Activated CD8-positive, alpha-beta memory T cell treated with anti-CD3 and anti-CD28 coated beads for 48 hours (primary cell): ENCODE measurements at regions not wholly inside any gene's neighbourhood (a gene's known extent, or its start where the extent isn't known, plus 50 kb on each side); places are given as distances from the start of the nearest gene placed in this dataset.
"Not testable (repeated sequence)": the region's sequence is repeated elsewhere in the genome, so short reads cannot be mapped to it uniquely, and the experiment has no call there.

Experiments used
- DNase-seq, 3 experiments: peaks; one replicate each; pipeline ENCODE4 v3.0.0-alpha.2; 2020; ENCODE audit warnings: low read depth in 2 of 3, low spot score in 2 of 3

- DNase-seq, result no peak
These were observed 232.1 kb upstream of the PCSK5 start for GRCh38 chr9:75658301-75658905.

- no peak for DNase-seq
These were observed 225.9 kb upstream of the PCSK5 start for GRCh38 chr9:75664597-75664996.

- no peak for DNase-seq
These were observed 223.5 kb upstream of the PCSK5 start for GRCh38 chr9:75666856-75667554.

- DNase-seq, result no peak
These were observed 220.8 kb upstream of the PCSK5 start for GRCh38 chr9:75669721-75670120.

GRCh38 chr9:75671354-75671753 is 219.1 kb upstream of the PCSK5 start:
- no peak for DNase-seq

- no peak for DNase-seq
These were observed 218.0 kb upstream of the PCSK5 start for GRCh38 chr9:75672478-75672877.

GRCh38 chr9:75683591-75683990 is 206.9 kb upstream of the PCSK5 start:
- no peak for DNase-seq

GRCh38 chr9:75685062-75685461 is 205.4 kb upstream of the PCSK5 start:
- no peak for DNase-seq

- DNase-seq, result no peak
These were observed 203.0 kb upstream of the PCSK5 start for GRCh38 chr9:75687359-75687953.

GRCh38 chr9:75690551-75690950 is 199.9 kb upstream of the PCSK5 start:
- DNase-seq, result not testable (repeated sequence)

GRCh38 chr9:75691408-75691807 is 199.1 kb upstream of the PCSK5 start:
- no peak for DNase-seq

GRCh38 chr9:75692309-75692708 is 198.2 kb upstream of the PCSK5 start:
- DNase-seq, result no peak

GRCh38 chr9:75695921-75696320 is 194.6 kb upstream of the PCSK5 start:
- no peak for DNase-seq

- no peak for DNase-seq
These were observed 191.5 kb upstream of the PCSK5 start for GRCh38 chr9:75699017-75699416.

GRCh38 chr9:75699625-75700251 is 190.7 kb upstream of the PCSK5 start:
- no peak for DNase-seq

- no peak for DNase-seq
These were observed 190.2 kb upstream of the PCSK5 start for GRCh38 chr9:75700252-75700640.

GRCh38 chr9:75707191-75707590 is 183.3 kb upstream of the PCSK5 start:
- no peak for DNase-seq

- no peak for DNase-seq
These were observed 180.8 kb upstream of the PCSK5 start for GRCh38 chr9:75709698-75710097.

- no peak for DNase-seq
These were observed 177.8 kb upstream of the PCSK5 start for GRCh38 chr9:75712700-75713099.

- no peak for DNase-seq
These were observed 177.1 kb upstream of the PCSK5 start for GRCh38 chr9:75713335-75713734.

GRCh38 chr9:75715360-75715759 is 175.1 kb upstream of the PCSK5 start:
- DNase-seq, result no peak

GRCh38 chr9:75718677-75719076 is 171.8 kb upstream of the PCSK5 start:
- no peak for DNase-seq
